ENCODE measurements at regions not wholly inside any gene's neighbourhood (a gene's known extent, or its start where the extent isn't known, plus 50 kb on each side); places are given as distances from the start of the nearest gene placed in this dataset.

DNA sequence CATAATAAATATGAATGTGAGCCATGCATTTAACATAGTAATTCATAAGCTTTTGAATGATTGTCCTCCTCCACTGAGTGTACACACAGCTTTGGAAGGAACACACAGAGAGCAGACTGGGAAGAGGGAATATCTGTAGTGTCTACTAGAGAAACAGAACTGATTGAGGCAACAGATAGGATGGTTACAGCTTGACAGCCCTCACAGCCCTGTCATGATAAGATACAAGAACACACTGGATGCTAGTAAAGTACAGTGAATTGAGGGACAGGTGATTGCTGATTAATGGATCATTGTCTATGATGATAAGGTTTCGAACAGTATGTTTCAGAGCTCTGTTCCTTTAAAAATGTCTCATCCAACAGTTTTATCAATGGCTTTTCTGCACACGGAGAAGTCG lies 383.4 kb upstream of the GBE1 start:
- Histone ChIP-seq H3K36me3 (replicated peaks in 1 of 2) (no peaks in the 10 kb centered on the region), H3K27ac (no peak overlapping the region), H3K4me3 (no peak overlapping the region), H3K9me3 (replicated peaks in 1 of 3) (no peaks in the 10 kb centered on the region), H3K27me3 (no peaks in the 10 kb centered on the region), H3K4me1 (replicated peaks in 1 of 2) (no peaks in the 10 kb centered on the region)
- 81 to 92% (median 87%) methylated on average over 3 of the region's 3 CpGs for WGBS, 4 donors
- intact Hi-C loops (cut with DNase I), result no loop called here
- DNase-seq, result no peak
- TF ChIP-seq, protein P1, sequence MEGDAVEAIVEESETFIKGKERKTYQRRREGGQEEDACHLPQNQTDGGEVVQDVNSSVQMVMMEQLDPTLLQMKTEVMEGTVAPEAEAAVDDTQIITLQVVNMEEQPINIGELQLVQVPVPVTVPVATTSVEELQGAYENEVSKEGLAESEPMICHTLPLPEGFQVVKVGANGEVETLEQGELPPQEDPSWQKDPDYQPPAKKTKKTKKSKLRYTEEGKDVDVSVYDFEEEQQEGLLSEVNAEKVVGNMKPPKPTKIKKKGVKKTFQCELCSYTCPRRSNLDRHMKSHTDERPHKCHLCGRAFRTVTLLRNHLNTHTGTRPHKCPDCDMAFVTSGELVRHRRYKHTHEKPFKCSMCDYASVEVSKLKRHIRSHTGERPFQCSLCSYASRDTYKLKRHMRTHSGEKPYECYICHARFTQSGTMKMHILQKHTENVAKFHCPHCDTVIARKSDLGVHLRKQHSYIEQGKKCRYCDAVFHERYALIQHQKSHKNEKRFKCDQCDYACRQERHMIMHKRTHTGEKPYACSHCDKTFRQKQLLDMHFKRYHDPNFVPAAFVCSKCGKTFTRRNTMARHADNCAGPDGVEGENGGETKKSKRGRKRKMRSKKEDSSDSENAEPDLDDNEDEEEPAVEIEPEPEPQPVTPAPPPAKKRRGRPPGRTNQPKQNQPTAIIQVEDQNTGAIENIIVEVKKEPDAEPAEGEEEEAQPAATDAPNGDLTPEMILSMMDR (IDR thresholded peaks at IDR 0.05), result no peak
- no peak for TF ChIP-seq POLR2A (IDR thresholded peaks at IDR 0.05)

DNA sequence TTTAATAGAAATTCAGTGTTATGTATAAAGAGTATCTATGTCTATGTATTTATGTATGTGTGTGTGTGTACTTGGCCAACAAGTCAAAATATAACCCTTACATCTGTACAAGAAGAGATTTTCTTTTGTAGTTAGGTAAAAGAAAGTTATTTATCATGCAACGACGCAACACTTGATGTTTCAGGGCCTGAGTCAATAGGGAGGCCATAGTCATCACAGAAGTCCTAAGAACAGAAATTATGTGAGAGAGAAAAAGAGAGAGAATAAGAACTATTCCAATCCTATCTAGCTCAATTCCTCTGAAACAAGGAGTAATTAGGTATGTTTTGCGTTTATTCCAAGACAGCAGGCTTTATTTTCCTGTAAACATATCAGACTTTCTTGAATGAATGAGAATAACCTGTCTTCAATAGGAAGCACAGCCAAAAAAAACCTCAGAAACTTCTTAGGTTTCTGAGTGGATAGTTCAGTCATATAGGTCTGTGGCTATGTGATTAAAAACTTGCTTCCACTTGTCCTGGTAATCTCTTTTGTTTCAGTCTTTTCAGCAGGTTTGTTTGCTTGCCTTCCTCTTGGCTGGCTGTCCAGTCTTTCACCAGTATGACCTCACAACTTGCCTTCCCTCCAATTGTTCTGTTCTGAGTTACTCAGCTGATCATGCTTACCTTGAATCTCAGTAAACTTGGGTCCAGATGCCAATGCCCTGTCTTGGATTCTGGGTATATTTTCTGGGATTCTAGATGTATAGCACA lies 382.4 kb upstream of the GBE1 start:
- Histone ChIP-seq H3K27ac (no peak overlapping the region), H3K9me3 (replicated peaks in 1 of 3) (no peaks in the 10 kb centered on the region), H3K4me3 (no peak overlapping the region), H3K27me3 (no peaks in the 10 kb centered on the region), H3K36me3 (replicated peaks in 1 of 2) (no peaks in the 10 kb centered on the region), H3K4me1 (replicated peaks in 1 of 2) (no peaks in the 10 kb centered on the region)
- no peak for DNase-seq
- intact Hi-C loops (cut with DNase I), result no loop called here
- WGBS, 4 donors, result 86 to 88% (median 86%) methylated on average over 3 of the region's 3 CpGs
- TF ChIP-seq, protein P1 (IDR thresholded peaks at IDR 0.05), result no peak
- TF ChIP-seq POLR2A (IDR thresholded peaks at IDR 0.05), result no peak

DNA sequence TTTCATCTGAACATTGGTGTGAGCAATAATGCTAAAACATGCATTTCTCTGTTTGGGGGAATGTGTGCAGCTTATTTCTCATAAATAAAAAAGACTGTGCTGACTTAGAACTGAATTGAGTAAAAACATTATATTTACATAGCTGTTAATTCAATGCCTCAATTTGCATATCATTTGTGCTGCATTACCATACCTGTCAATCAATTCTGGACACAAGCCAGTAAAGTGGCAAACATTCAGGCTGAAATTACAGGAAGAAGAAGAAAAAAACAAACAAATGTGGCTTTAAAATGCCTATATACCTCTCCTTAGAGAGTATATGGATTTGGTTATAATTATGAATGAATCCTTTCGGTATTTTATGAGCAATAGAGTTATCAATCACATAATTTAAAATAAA lies 380.1 kb upstream of the GBE1 start:
- no peak for DNase-seq
- no peaks in the 10 kb centered on the region for H3K9me3 ChIP-seq (replicated peaks in 1 of 3)
- no peaks in the 10 kb centered on the region for H3K4me1 ChIP-seq (replicated peaks in 1 of 2)
- H3K27me3 ChIP-seq, result no peaks in the 10 kb centered on the region
- H3K36me3 ChIP-seq (replicated peaks in 1 of 2), result no peaks in the 10 kb centered on the region
- no peak overlapping the region for H3K27ac ChIP-seq
- intact Hi-C loops (cut with DNase I), result no loop called here
- no peak overlapping the region for H3K4me3 ChIP-seq
- no peak for TF ChIP-seq POLR2A (IDR thresholded peaks at IDR 0.05)
- TF ChIP-seq, protein P1 (IDR thresholded peaks at IDR 0.05), result no peak
- WGBS, 4 donors, result 85 to 95% (median 91%) methylated on average over 1 of the region's 1 CpG

DNA sequence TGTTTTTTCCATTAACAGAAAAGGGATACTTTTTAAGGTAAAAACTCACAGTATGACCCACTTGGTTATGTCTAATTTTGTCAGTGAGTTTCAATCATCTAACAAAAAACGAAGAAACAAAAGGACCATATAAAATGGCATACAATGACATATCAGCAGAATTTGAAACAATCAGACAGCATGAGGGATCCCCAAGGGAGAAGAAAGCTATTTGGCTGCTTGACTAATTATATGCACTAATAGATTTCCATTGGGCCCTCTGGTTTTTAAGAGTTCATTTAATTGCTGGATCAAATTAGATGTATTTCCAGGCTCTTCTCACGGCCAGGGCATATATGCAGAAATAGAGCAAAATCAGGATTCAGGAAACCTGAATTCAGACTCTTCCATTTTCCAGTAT lies 376.4 kb upstream of the GBE1 start:
- TF ChIP-seq POLR2A (IDR thresholded peaks at IDR 0.05), result no peak
- TF ChIP-seq, protein P1 (IDR thresholded peaks at IDR 0.05), result no peak
- WGBS, 4 donors, result 70 to 89% (median 81%) methylated on average over 2 of the region's 2 CpGs

More for the DNA sequence above, 376.4 kb upstream of the GBE1 start:
- no peak overlapping the region for H3K27ac ChIP-seq
- no peaks in the 10 kb centered on the region for H3K27me3 ChIP-seq
- intact Hi-C loops (cut with DNase I), result no loop called here
- no peak overlapping the region for H3K4me3 ChIP-seq
- peaks cover 0 to 2% of the 10 kb centered on the region in 2 donors for H3K4me1 ChIP-seq (replicated peaks in 1 of 2)
- DNase-seq, result no peak
- no peaks in the 10 kb centered on the region for H3K9me3 ChIP-seq (replicated peaks in 1 of 3)
- no peaks in the 10 kb centered on the region for H3K36me3 ChIP-seq (replicated peaks in 1 of 2)
